A549 (cell line): ENCODE measurements at regions not wholly inside any gene's neighbourhood (a gene's known extent, or its start where the extent isn't known, plus 50 kb on each side); places are given as distances from the start of the nearest gene placed in this dataset.

ENCODE experiments used
- ATAC-seq, 2 experiments: fragments of 200-7000 bp in 1 of 2; fragments of >200 bp in 1 of 2; cut with Nextera tagmentation in 1 of 2; cut with Tn5 transposase in 1 of 2; 3 replicates each; pipeline versions ENCODE4 v1.8.0 to v1.9.1; 2018 to 2020; ENCODE audit warnings: mild to moderate bottlenecking in 1 of 2, moderate library complexity in 1 of 2
- CTCF ChIA-PET: fragments of 300-600 bp; sonication (Branson Sonifier 250); formaldehyde crosslinking; extraction: SDS; loops from one replicate; lab custom pipeline; 2021; ENCODE audit warnings: antibody characterized with exemption, inconsistent platforms; lab: Yijun Ruan, JAX
- POLR2A ChIA-PET: fragments of 350-600 bp; formaldehyde crosslinking; extraction: SDS; loops from one replicate; lab custom pipeline; 2021; ENCODE audit warnings: antibody characterized with exemption, inconsistent platforms; lab: Yijun Ruan, JAX
- DNase-seq, 2 experiments: peaks; one replicate each; pipeline versions ENCODE4 v3.0.0 to v3.0.0-alpha.2; 2011 to 2016; ENCODE audit warnings: low read depth in 1 of 2, low spot score in 1 of 2
- FAIRE-seq: peaks from 2 replicates; lab custom pipeline; 2011; peaks lifted over from hg19 to GRCh38; lab: Jason Lieb, UNC
- H3K27ac ChIP-seq, 2 experiments: fragments of >200 bp; sonication (Bioruptor Twin); formaldehyde crosslinking; 3 replicates each; pipeline ENCODE4 v1.5.1; 2016 to 2017
- H3K4me1 ChIP-seq: fragments of >200 bp; sonication (Bioruptor Twin); formaldehyde crosslinking; 3 replicates; pipeline ENCODE4 v1.6.1; 2016
- H3K4me2 ChIP-seq: fragments of >200 bp; sonication (Bioruptor Twin); formaldehyde crosslinking; 3 replicates; pipeline ENCODE4 v1.6.1; 2016
- H3K4me3 ChIP-seq: fragments of >200 bp; sonication (Bioruptor Twin); formaldehyde crosslinking; 3 replicates; pipeline ENCODE4 v1.5.1; 2016
- H3K9me3 ChIP-seq: fragments of >200 bp; sonication (Bioruptor Twin); formaldehyde crosslinking; 3 replicates; pipeline ENCODE4 v1.6.1; 2016
- ATOH8 ChIP-seq: fragments of 250-450 bp; sonication (Bioruptor Pico); IDR thresholded peaks from 2 replicates; pipeline ENCODE4 v1.5.0; 2020; ENCODE audit warnings: low read depth, mild to moderate bottlenecking, moderate library complexity
- BHLHE40 ChIP-seq: IDR thresholded peaks from 2 replicates; pipeline ENCODE4 v1.6.1; 2012; ENCODE audit warnings: low read depth, low read length, inconsistent platforms
- CBX2 ChIP-seq: fragments of 200-600 bp; sonication (generic); IDR thresholded peaks from 2 replicates; pipeline ENCODE4 v1.6.1; 2016; ENCODE audit warnings: low read depth, mild to moderate bottlenecking, borderline replicate concordance
- CBX8 ChIP-seq: fragments of 200-600 bp; sonication (generic); IDR thresholded peaks from 2 replicates; pipeline ENCODE4 v1.6.1; 2016
- CHD4 ChIP-seq: fragments of 200-600 bp; sonication (generic); IDR thresholded peaks from 2 replicates; pipeline ENCODE4 v1.6.1; 2016; ENCODE audit warnings: antibody characterized with exemption, mild to moderate bottlenecking, borderline replicate concordance
- CTCF ChIP-seq: fragments of >200 bp; sonication (Bioruptor Twin); formaldehyde crosslinking; IDR thresholded peaks from 3 replicates; pipeline ENCODE4 v1.5.1; 2016
- EHF ChIP-seq: fragments of 250-450 bp; sonication (Bioruptor Pico); IDR thresholded peaks from 2 replicates; pipeline ENCODE4 v1.5.0; 2020; ENCODE audit warnings: mild to moderate bottlenecking
- EP300 ChIP-seq, 2 experiments: fragments of >200 bp; sonication (Bioruptor Twin); formaldehyde crosslinking; IDR thresholded peaks; 2 replicates in 1 of 2; 3 replicates in 1 of 2; pipeline ENCODE4 v1.6.1; 2016 to 2017
- HOXB13 ChIP-seq: fragments of 250-450 bp; sonication (Bioruptor Pico); IDR thresholded peaks from 2 replicates; pipeline ENCODE4 v1.5.0; 2020; ENCODE audit warnings: low read depth, mild to moderate bottlenecking, moderate library complexity
- HOXB5 ChIP-seq: fragments of 250-450 bp; sonication (Bioruptor Pico); IDR thresholded peaks from 2 replicates; pipeline ENCODE4 v1.5.0; 2020; ENCODE audit warnings: mild to moderate bottlenecking, moderate library complexity
- KDM5A ChIP-seq: fragments of 200-600 bp; sonication (generic); IDR thresholded peaks from 2 replicates; pipeline ENCODE4 v1.6.1; 2016; ENCODE audit warnings: antibody characterized with exemption, mild to moderate bottlenecking
- MAFK ChIP-seq: fragments of 450-650 bp; IDR thresholded peaks from 2 replicates; pipeline ENCODE4 v1.6.1; 2014; ENCODE audit not compliant: partially characterized antibody
- NFE2L2 ChIP-seq: fragments of 150-350 bp; conservative IDR thresholded peaks from 2 replicates; pipeline ENCODE4 v1.6.1; 2014; ENCODE audit warnings: low read length
- NR3C1 ChIP-seq: fragments of >200 bp; sonication (Bioruptor Twin); formaldehyde crosslinking; IDR thresholded peaks from 3 replicates; pipeline ENCODE4 v1.6.1; 2017
- RAD21 ChIP-seq, 2 experiments: fragments of >200 bp in 1 of 2; sonication (Bioruptor Twin) in 1 of 2; formaldehyde crosslinking in 1 of 2; IDR thresholded peaks in 1 of 2; conservative IDR thresholded peaks in 1 of 2; 2 replicates in 1 of 2; 3 replicates in 1 of 2; pipeline ENCODE4 v1.6.1; 2012 to 2018; ENCODE audit warnings: inconsistent platforms in 1 of 2
- REST ChIP-seq: fragments of 200-600 bp; sonication (generic); IDR thresholded peaks from 2 replicates; pipeline ENCODE4 v1.6.1; 2016; ENCODE audit warnings: antibody characterized with exemption, mild to moderate bottlenecking, moderate library complexity
- RFX5 ChIP-seq: fragments of 450-650 bp; IDR thresholded peaks from 2 replicates; pipeline ENCODE4 v1.7.1; 2014; ENCODE audit warnings: antibody characterized with exemption, mild to moderate bottlenecking, moderate library complexity
- TFCP2L1 ChIP-seq: fragments of 250-450 bp; sonication (Bioruptor Pico); IDR thresholded peaks from 2 replicates; pipeline ENCODE4 v1.5.0; 2021; ENCODE audit warnings: mild to moderate bottlenecking
- ZFP36 ChIP-seq: fragments of 450-650 bp; IDR thresholded peaks from 2 replicates; pipeline ENCODE4 v1.6.1; 2014; ENCODE audit warnings: borderline replicate concordance; ENCODE audit not compliant: partially characterized antibody
- WGBS: methylation state at CpG from one replicate; pipeline ENCODE4 v1.1.6; 2017; ENCODE audit errors: missing lambda C conversion rate; 5-methylcytosine and 5-hydroxymethylcytosine counted together
- TF ChIP-seq, protein P1 (sequence below): fragments of >200 bp; sonication (Bioruptor Twin); formaldehyde crosslinking; IDR thresholded peaks from 3 replicates; pipeline ENCODE4 v1.6.1; 2016
- TF ChIP-seq, protein P2 (sequence below): fragments of 250-450 bp; sonication (Bioruptor Pico); IDR thresholded peaks from 2 replicates; pipeline ENCODE4 v1.5.0; 2021; ENCODE audit warnings: mild to moderate bottlenecking, moderate library complexity, borderline replicate concordance
- TF ChIP-seq, protein P3 (sequence below): fragments of 150-350 bp; IDR thresholded peaks from 2 replicates; pipeline ENCODE4 v1.6.1; 2014; ENCODE audit warnings: low read depth, mild to moderate bottlenecking, low read length

DNA sequence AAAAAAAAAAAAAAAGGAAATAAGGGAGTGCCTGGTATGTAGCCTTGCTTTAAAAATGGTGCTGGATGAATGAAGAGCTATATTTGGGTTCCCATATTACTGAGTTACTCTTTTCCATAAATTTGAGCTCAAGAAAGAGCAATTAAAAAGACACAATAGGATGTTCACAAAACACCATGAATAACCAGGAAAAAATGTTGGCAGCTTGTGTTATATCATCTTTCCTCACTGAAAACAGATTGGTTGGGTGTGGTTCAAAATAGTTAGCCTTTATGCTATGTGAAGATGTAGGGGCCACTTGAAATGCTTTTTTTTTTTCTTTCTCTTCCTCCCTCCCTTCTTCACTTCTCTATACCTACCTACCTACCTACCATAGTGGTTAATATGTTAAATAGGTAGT is 256.9 kb downstream of the STK31 start:
- ChIA-PET CTCF (interaction anchor here (0.6 to 1.5 kb wide), 3 partner anchors 9 to 1675 kb away, joined by 3 read pairs; no protein-coding TSS in a partner anchor), POLR2A (no interaction called here)
- FAIRE-seq, result no peak
- no peak overlapping the region for H3K27ac ChIP-seq
- no peak overlapping the region for H3K4me3 ChIP-seq
- DNase-seq, result no peak
- no peak for ATAC-seq
- H3K4me1 ChIP-seq, result no peaks in the 10 kb centered on the region
- H3K9me3 ChIP-seq, result no peaks in the 10 kb centered on the region
- H3K4me2 ChIP-seq, result no peak overlapping the region
- TF ChIP-seq RFX5, result no peak
- TF ChIP-seq, protein P1, sequence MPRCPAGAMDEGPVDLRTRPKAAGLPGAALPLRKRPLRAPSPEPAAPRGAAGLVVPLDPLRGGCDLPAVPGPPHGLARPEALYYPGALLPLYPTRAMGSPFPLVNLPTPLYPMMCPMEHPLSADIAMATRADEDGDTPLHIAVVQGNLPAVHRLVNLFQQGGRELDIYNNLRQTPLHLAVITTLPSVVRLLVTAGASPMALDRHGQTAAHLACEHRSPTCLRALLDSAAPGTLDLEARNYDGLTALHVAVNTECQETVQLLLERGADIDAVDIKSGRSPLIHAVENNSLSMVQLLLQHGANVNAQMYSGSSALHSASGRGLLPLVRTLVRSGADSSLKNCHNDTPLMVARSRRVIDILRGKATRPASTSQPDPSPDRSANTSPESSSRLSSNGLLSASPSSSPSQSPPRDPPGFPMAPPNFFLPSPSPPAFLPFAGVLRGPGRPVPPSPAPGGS, result no peak
- no peak for TF ChIP-seq NR3C1
- TF ChIP-seq ZFP36, result no peak
- TF ChIP-seq, protein P2, sequence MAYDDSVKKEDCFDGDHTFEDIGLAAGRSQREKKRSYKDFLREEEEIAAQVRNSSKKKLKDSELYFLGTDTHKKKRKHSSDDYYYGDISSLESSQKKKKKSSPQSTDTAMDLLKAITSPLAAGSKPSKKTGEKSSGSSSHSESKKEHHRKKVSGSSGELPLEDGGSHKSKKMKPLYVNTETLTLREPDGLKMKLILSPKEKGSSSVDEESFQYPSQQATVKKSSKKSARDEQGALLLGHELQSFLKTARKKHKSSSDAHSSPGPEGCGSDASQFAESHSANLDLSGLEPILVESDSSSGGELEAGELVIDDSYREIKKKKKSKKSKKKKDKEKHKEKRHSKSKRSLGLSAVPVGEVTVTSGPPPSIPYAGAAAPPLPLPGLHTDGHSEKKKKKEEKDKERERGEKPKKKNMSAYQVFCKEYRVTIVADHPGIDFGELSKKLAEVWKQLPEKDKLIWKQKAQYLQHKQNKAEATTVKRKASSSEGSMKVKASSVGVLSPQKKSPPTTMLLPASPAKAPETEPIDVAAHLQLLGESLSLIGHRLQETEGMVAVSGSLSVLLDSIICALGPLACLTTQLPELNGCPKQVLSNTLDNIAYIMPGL, result no peak
- TF ChIP-seq NFE2L2, result no peak
- no peak for TF ChIP-seq HOXB5
- TF ChIP-seq CTCF, result no peak
- TF ChIP-seq, protein P3, sequence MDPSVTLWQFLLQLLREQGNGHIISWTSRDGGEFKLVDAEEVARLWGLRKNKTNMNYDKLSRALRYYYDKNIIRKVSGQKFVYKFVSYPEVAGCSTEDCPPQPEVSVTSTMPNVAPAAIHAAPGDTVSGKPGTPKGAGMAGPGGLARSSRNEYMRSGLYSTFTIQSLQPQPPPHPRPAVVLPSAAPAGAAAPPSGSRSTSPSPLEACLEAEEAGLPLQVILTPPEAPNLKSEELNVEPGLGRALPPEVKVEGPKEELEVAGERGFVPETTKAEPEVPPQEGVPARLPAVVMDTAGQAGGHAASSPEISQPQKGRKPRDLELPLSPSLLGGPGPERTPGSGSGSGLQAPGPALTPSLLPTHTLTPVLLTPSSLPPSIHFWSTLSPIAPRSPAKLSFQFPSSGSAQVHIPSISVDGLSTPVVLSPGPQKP, result no peak
- TF ChIP-seq RAD21 (conservative IDR thresholded peaks at IDR 0.05 in 1 of 2, IDR thresholded peaks at IDR 0.05 in 1 of 2), result no peak
- TF ChIP-seq EHF (CRISPR knock-in tag), result no peak
- no peak for TF ChIP-seq TFCP2L1 (CRISPR knock-in tag)

DNA sequence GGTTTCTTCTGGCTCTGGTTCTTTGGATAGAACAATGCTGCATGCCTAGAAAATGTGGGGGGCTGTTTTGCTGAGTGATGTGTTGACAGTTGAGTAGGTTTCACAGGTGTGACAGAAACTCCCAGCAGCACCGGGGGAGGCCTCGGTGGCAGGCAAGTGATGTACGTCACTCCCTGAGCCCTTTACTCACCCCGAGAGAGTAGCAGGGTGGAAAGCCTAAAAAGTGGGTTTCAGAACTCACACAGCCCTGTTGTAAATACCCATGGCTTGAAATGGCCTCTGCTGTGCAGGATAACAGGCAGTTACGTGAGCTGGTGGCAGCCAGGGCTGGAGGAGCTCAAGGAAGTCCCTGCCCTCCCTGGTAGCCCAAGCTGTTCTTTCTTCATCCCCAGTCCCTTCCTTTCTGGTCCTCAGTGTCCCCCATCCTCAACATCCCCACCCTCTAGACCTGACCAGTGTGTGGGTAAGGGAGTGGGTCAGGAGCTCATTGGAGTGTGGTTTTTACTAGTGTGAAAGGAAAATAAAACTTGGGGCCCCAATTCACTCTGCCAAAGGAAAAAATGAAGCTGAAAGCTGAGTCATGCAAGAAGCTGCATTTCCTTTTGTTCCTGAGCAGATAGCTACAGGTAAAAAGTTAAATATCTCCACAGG is 258.1 kb downstream of the STK31 start:
- H3K4me2 ChIP-seq, result no peak overlapping the region
- no peak overlapping the region for H3K27ac ChIP-seq
- no peak for FAIRE-seq
- H3K4me1 ChIP-seq, result no peaks in the 10 kb centered on the region
- no peak overlapping the region for H3K4me3 ChIP-seq
- ATAC-seq, result no peak
- no peaks in the 10 kb centered on the region for H3K9me3 ChIP-seq
- ChIA-PET POLR2A (no interaction called here), CTCF (no interaction called here)
- 66% methylated on average over 5 of the region's 5 CpGs for WGBS
- no peak for DNase-seq
- TF ChIP-seq NR3C1, result no peak
- TF ChIP-seq, all 56 proteins: peak for 0

GRCh38 chr7:23968791-23969190 is 258.8 kb downstream of the STK31 start:
- H3K27ac ChIP-seq, result no peak overlapping the region
- no peak for DNase-seq
- CTCF ChIA-PET, result no interaction called here
- H3K4me2 ChIP-seq, result no peak overlapping the region
- H3K4me3 ChIP-seq, result no peak overlapping the region
- POLR2A ChIA-PET, result no interaction called here
- H3K4me1 ChIP-seq, result no peaks in the 10 kb centered on the region
- TF ChIP-seq BHLHE40 (no peak), RAD21 (conservative IDR thresholded peaks at IDR 0.05 in 1 of 2, IDR thresholded peaks at IDR 0.05 in 1 of 2) (no peak), CHD4 (no peak), CBX2 (no peak), KDM5A (no peak), HOXB13 (CRISPR knock-in tag) (no peak), TFCP2L1 (CRISPR knock-in tag) (no peak), REST (no peak), CBX8 (no peak), EP300 (IDR thresholded peaks at IDR 0.05) (no peak), ATOH8 (CRISPR knock-in tag) (no peak), MAFK (no peak)
- no peak for FAIRE-seq
- no peaks in the 10 kb centered on the region for H3K9me3 ChIP-seq
- WGBS, result 8% methylated on average over 2 of the region's 2 CpGs
- ATAC-seq, result no peak
